GM06990 (cell line): ENCODE measurements at regions not wholly inside any gene's neighbourhood (a gene's known extent, or its start where the extent isn't known, plus 50 kb on each side); places are given as distances from the start of the nearest gene placed in this dataset.

Experiments used
- DNase-seq: peaks from one replicate; pipeline ENCODE4 v3.0.0-alpha.2; 2011; ENCODE audit not compliant: insufficient read length; ENCODE audit errors: extremely low read depth
- H3K27me3 ChIP-seq: replicated peaks from 2 replicates; pipeline ENCODE4 v1.6.0; 2011; ENCODE audit warnings: low read length; ENCODE audit not compliant: control insufficient read depth, insufficient read depth
- H3K36me3 ChIP-seq: 2 replicates; pipeline ENCODE4 v1.5.1; 2011; ENCODE audit warnings: low read length; ENCODE audit not compliant: control insufficient read depth, insufficient read depth
- H3K4me3 ChIP-seq: replicated peaks from 2 replicates; pipeline ENCODE4 v1.5.1; 2011; ENCODE audit warnings: low read depth, mild to moderate bottlenecking, control low read depth, low read length
- TF ChIP-seq, protein P1 (sequence below): IDR thresholded peaks from 2 replicates; pipeline ENCODE4 v1.5.1; 2011; ENCODE audit warnings: low read length, control low read depth, mild to moderate bottlenecking, inconsistent platforms; ENCODE audit not compliant: insufficient read depth, poor library complexity, severe bottlenecking

- H3K36me3 ChIP-seq, result no peaks in the 10 kb centered on the region
- TF ChIP-seq, protein P1, sequence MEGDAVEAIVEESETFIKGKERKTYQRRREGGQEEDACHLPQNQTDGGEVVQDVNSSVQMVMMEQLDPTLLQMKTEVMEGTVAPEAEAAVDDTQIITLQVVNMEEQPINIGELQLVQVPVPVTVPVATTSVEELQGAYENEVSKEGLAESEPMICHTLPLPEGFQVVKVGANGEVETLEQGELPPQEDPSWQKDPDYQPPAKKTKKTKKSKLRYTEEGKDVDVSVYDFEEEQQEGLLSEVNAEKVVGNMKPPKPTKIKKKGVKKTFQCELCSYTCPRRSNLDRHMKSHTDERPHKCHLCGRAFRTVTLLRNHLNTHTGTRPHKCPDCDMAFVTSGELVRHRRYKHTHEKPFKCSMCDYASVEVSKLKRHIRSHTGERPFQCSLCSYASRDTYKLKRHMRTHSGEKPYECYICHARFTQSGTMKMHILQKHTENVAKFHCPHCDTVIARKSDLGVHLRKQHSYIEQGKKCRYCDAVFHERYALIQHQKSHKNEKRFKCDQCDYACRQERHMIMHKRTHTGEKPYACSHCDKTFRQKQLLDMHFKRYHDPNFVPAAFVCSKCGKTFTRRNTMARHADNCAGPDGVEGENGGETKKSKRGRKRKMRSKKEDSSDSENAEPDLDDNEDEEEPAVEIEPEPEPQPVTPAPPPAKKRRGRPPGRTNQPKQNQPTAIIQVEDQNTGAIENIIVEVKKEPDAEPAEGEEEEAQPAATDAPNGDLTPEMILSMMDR, result no peak
- H3K27me3 ChIP-seq, result no peaks in the 10 kb centered on the region
- DNase-seq, result no peak
- H3K4me3 ChIP-seq, result no peak overlapping the region
Observed at GRCh38 chr17:34755981-34756636, 176.7 kb downstream of the TMEM132E start.

GRCh38 chr17:34755371-34755770, 176.0 kb downstream of the TMEM132E start:
- Histone ChIP-seq H3K27me3 (no peaks in the 10 kb centered on the region), H3K4me3 (no peak overlapping the region), H3K36me3 (no peaks in the 10 kb centered on the region)
- DNase-seq, result no peak
- TF ChIP-seq, protein P1, result no peak

DNA sequence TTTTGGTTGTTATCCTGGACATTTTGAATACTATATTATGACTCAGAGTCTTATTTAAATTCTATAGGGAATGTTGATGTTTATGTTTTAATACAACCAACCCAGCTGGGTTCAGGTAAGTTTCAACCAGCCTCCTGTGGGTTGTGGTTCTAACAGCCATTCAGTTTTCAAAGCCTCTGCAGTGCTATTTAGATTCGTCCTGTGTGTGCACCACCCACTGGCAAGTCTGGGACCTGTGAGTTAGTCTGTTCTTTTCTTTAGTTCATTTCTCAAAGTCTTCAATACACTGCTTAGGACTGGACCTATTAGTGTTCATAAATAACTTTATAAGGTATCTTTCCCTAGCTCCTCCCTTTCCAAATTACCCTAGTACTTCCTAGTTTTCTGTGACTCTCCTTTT, 170.6 kb downstream of the TMEM132E start:
- TF ChIP-seq, protein P1, result no peak
- Histone ChIP-seq H3K27me3 (no peaks in the 10 kb centered on the region), H3K36me3 (no peaks in the 10 kb centered on the region), H3K4me3 (no peak overlapping the region)
- DNase-seq, result no peak

- DNase-seq, result no peak
- no peaks in the 10 kb centered on the region; the same call in 1 of the 2 replicates for H3K27me3 ChIP-seq
- TF ChIP-seq, protein P1, result no peak
Observed at GRCh38 chr17:34741967-34742366, 162.6 kb downstream of the TMEM132E start.

GRCh38 chr17:34740565-34741520, 161.5 kb downstream of the TMEM132E start:
- no peaks in the 10 kb centered on the region for H3K36me3 ChIP-seq
- TF ChIP-seq, protein P1, result no peak
- no peak overlapping the region for H3K4me3 ChIP-seq
- no peaks in the 10 kb centered on the region; the same call in 1 of the 2 replicates for H3K27me3 ChIP-seq
- DNase-seq, result no peak

More at GRCh38 chr17:34741967-34742366, 162.6 kb downstream of the TMEM132E start:
- no peaks in the 10 kb centered on the region for H3K36me3 ChIP-seq
- H3K4me3 ChIP-seq, result no peak overlapping the region
